SK-N-SH (cell line): ENCODE measurements at regions not wholly inside any gene's neighbourhood (a gene's known extent, or its start where the extent isn't known, plus 50 kb on each side); places are given as distances from the start of the nearest gene placed in this dataset.

ENCODE experiments used
- CTCF ChIA-PET: fragments of 300-600, 350-600 bp; formaldehyde crosslinking; extraction: SDS; loops from one replicate; lab custom pipeline; 2021; lab: Yijun Ruan, JAX
- POLR2A ChIA-PET: fragments of 350-600 bp; sonication (Branson Sonifier 250); formaldehyde crosslinking; extraction: SDS; loops from one replicate; lab custom pipeline; 2020; ENCODE audit warnings: antibody characterized with exemption, inconsistent platforms; lab: Yijun Ruan, JAX
- DNase-seq: peaks from one replicate; pipeline ENCODE4 v3.0.0; 2012
- H2AFZ ChIP-seq: fragments of 200-600 bp; sonication (generic); 2 replicates; pipeline ENCODE4 v1.8.1; 2016; ENCODE audit warnings: antibody characterized with exemption, mild to moderate bottlenecking, low read depth
- H3F3A ChIP-seq: fragments of 200-600 bp; sonication (generic); replicated peaks from 2 replicates; pipeline ENCODE3; 2016; ENCODE audit warnings: antibody characterized with exemption, mild to moderate bottlenecking; ENCODE audit not compliant: insufficient read depth
- H3K27ac ChIP-seq, 2 experiments: fragments of 200-500 bp in 1 of 2; fragments of 200-600 bp in 1 of 2; sonication (Bioruptor generic) in 1 of 2; sonication (generic), shearing (Covaris generic) in 1 of 2; 2 replicates each; pipeline versions ENCODE4 v1.5.1 to v1.6.1; 2014 to 2016; ENCODE audit warnings: low read depth in 2 of 2, inconsistent platforms in 1 of 2, low read length in 1 of 2, mild to moderate bottlenecking in 1 of 2, mixed read lengths in 1 of 2
- H3K27me3 ChIP-seq: fragments of 200-600 bp; sonication (generic), shearing (Covaris generic); 2 replicates; pipeline ENCODE4 v1.6.1; 2016; ENCODE audit warnings: mixed run types; ENCODE audit not compliant: insufficient read depth
- H3K36me3 ChIP-seq, 2 experiments: fragments of 200-500 bp in 1 of 2; fragments of 200-600 bp in 1 of 2; sonication (Bioruptor generic) in 1 of 2; sonication (generic) in 1 of 2; replicated peaks in 1 of 2; 2 replicates each; pipeline versions ENCODE3 to v1.5.1; 2014 to 2016; ENCODE audit warnings: low read length in 1 of 2, mild to moderate bottlenecking in 1 of 2; ENCODE audit not compliant: insufficient read depth in 2 of 2, control insufficient read depth in 1 of 2
- H3K4me1 ChIP-seq, 2 experiments: fragments of 200-500 bp in 1 of 2; fragments of 200-600 bp in 1 of 2; sonication (Bioruptor generic) in 1 of 2; sonication (generic), shearing (Covaris generic) in 1 of 2; 2 replicates each; pipeline versions ENCODE4 v1.5.1 to v1.6.1; 2014 to 2016; ENCODE audit warnings: low read depth in 1 of 2, low read length in 1 of 2, mixed run types in 1 of 2; ENCODE audit not compliant: insufficient read depth in 2 of 2, control insufficient read depth in 1 of 2
- H3K4me2 ChIP-seq: fragments of 200-600 bp; sonication (generic), shearing (Covaris generic); 2 replicates; pipeline ENCODE4 v1.6.1; 2017; ENCODE audit warnings: mixed run types
- H3K4me3 ChIP-seq, 2 experiments: fragments of 200-500 bp in 1 of 2; fragments of 200-600 bp in 1 of 2; sonication (Bioruptor generic) in 1 of 2; sonication (generic), shearing (Covaris generic) in 1 of 2; 2 replicates each; pipeline versions ENCODE4 v1.5.1 to v1.8.1; 2014 to 2016; ENCODE audit warnings: low read depth in 2 of 2, inconsistent platforms in 1 of 2, low read length in 1 of 2, mild to moderate bottlenecking in 1 of 2, mixed read lengths in 1 of 2, moderate library complexity in 1 of 2
- H3K79me2 ChIP-seq: fragments of 200-600 bp; sonication (generic); 2 replicates; pipeline ENCODE4 v1.8.1; 2017; ENCODE audit warnings: mild to moderate bottlenecking; ENCODE audit not compliant: insufficient read depth
- H3K9ac ChIP-seq: fragments of 200-600 bp; sonication (generic); 2 replicates; pipeline ENCODE4 v1.6.1; 2017; ENCODE audit warnings: mixed run types
- H3K9me2 ChIP-seq: fragments of 200-600 bp; sonication (generic); 2 replicates; pipeline ENCODE4 v1.6.1; 2017; ENCODE audit warnings: mixed run types
- H3K9me3 ChIP-seq: fragments of 200-600 bp; sonication (generic); 2 replicates; pipeline ENCODE4 v1.6.1; 2017; ENCODE audit warnings: mixed run types, mild to moderate bottlenecking, moderate library complexity
- H4K20me1 ChIP-seq: fragments of 200-600 bp; sonication (generic); 2 replicates; pipeline ENCODE4 v1.6.1; 2017; ENCODE audit warnings: mild to moderate bottlenecking, mixed run types; ENCODE audit not compliant: insufficient read depth
- CHD2 ChIP-seq: fragments of 150-350 bp; IDR thresholded peaks from 2 replicates; pipeline ENCODE4 v1.6.1; 2018; ENCODE audit warnings: low read length; ENCODE audit not compliant: partially characterized antibody
- FOXJ3 ChIP-seq: sonication (generic); formaldehyde crosslinking; IDR thresholded peaks from 2 replicates; pipeline ENCODE4 v1.5.1; 2020; ENCODE audit warnings: mild to moderate bottlenecking, missing genetic modification reagents
- JUND ChIP-seq: IDR thresholded peaks from 2 replicates; pipeline ENCODE4 v1.4.0; 2012
- MXI1 ChIP-seq: IDR thresholded peaks from 2 replicates; pipeline ENCODE4 v1.6.1; 2012; ENCODE audit warnings: mild to moderate bottlenecking, low read depth, low read length, improper control_type of control experiment
- POLR2AphosphoS5 ChIP-seq: IDR thresholded peaks from 2 replicates; pipeline ENCODE4 v1.6.1; 2012; ENCODE audit warnings: low read depth, low read length
- RAD21 ChIP-seq: IDR thresholded peaks from 2 replicates; pipeline ENCODE4 v1.6.1; 2012; ENCODE audit warnings: mild to moderate bottlenecking, low read length
- RXRA ChIP-seq: IDR thresholded peaks from 2 replicates; pipeline ENCODE4 v1.4.0; 2012; ENCODE audit warnings: low read depth, mild to moderate bottlenecking, borderline replicate concordance
- TEAD4 ChIP-seq: IDR thresholded peaks from 2 replicates; pipeline ENCODE4 v1.4.0; 2012; ENCODE audit warnings: mild to moderate bottlenecking, borderline replicate concordance; ENCODE audit not compliant: insufficient read depth
- WGBS: methylation state at CpG from one replicate; pipeline ENCODE4 v1.1.6; 2017; ENCODE audit warnings: low lambda C conversion rate; 5-methylcytosine and 5-hydroxymethylcytosine counted together
- TF ChIP-seq, protein P1 (sequence below): IDR thresholded peaks from 2 replicates; pipeline ENCODE4 v1.4.0; 2012; ENCODE audit warnings: low read depth, borderline replicate concordance
- TF ChIP-seq, protein P2 (sequence below): fragments of 150-350 bp; IDR thresholded peaks from 2 replicates; pipeline ENCODE4 v1.6.1; 2016; ENCODE audit warnings: mild to moderate bottlenecking, low read depth, low read length
- TF ChIP-seq, protein P3 (sequence below): IDR thresholded peaks from 2 replicates; pipeline ENCODE4 v1.6.1; 2012; ENCODE audit warnings: mild to moderate bottlenecking, low read depth, low read length, moderate library complexity
- TF ChIP-seq, protein P4 (sequence below): fragments of 150-350 bp; IDR thresholded peaks from 2 replicates; pipeline ENCODE4 v1.6.1; 2017; ENCODE audit warnings: antibody characterized with exemption, low read length, low read depth, borderline replicate concordance

DNA sequence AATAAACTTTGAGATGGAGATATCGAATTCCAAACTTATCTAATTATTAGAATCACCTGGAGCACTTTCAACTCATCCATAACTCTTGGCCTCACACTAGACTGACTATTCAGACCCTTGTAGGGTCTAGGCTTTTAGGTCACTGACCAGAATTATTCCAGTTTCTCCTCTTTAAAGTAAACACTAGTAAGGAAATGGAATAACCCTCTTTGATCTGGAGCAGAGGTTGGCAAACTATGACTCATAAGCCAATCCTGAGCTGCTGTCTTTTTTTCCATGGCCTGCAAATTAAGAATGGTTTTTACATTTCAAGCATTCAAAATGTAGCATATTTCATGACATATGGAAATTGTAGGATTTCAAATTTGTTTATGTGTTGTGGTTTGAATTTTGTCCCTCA, 1601.9 kb downstream of the REEP3 start:
- ChIA-PET CTCF (no interaction called here), POLR2A (no interaction called here)
- no peak for DNase-seq
- H4K20me1 ChIP-seq: no peaks in the 10 kb centered on the region
- H3K4me1 ChIP-seq: no peaks in the 10 kb centered on the region
- no peak overlapping the region for H3K4me3 ChIP-seq
- no peaks in the 10 kb centered on the region for H3K27me3 ChIP-seq
- H3K79me2 ChIP-seq: no peaks in the 10 kb centered on the region
- no peaks in the 10 kb centered on the region for H3F3A ChIP-seq
- no peaks in the 10 kb centered on the region for H3K36me3 ChIP-seq
- H3K9me2 ChIP-seq: peaks cover 4% of the 10 kb centered on the region; the same call in 1 of the 2 replicates
- no peak overlapping the region for H3K9ac ChIP-seq
- no peak overlapping the region for H2AFZ ChIP-seq
- WGBS: 19% methylated on average over 1 of the region's 1 CpG
- H3K4me2 ChIP-seq: no peak overlapping the region
- H3K27ac ChIP-seq: no peak overlapping the region
- TF ChIP-seq, protein P1, sequence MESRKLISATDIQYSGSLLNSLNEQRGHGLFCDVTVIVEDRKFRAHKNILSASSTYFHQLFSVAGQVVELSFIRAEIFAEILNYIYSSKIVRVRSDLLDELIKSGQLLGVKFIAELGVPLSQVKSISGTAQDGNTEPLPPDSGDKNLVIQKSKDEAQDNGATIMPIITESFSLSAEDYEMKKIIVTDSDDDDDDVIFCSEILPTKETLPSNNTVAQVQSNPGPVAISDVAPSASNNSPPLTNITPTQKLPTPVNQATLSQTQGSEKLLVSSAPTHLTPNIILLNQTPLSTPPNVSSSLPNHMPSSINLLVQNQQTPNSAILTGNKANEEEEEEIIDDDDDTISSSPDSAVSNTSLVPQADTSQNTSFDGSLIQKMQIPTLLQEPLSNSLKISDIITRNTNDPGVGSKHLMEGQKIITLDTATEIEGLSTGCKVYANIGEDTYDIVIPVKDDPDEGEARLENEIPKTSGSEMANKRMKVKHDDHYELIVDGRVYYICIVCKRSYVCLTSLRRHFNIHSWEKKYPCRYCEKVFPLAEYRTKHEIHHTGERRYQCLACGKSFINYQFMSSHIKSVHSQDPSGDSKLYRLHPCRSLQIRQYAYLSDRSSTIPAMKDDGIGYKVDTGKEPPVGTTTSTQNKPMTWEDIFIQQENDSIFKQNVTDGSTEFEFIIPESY: no peak
- TF ChIP-seq JUND (no peak), RAD21 (no peak), RXRA (no peak), MXI1 (no peak), FOXJ3 (no peak), TEAD4 (no peak), POLR2AphosphoS5 (no peak)
- TF ChIP-seq, protein P2, sequence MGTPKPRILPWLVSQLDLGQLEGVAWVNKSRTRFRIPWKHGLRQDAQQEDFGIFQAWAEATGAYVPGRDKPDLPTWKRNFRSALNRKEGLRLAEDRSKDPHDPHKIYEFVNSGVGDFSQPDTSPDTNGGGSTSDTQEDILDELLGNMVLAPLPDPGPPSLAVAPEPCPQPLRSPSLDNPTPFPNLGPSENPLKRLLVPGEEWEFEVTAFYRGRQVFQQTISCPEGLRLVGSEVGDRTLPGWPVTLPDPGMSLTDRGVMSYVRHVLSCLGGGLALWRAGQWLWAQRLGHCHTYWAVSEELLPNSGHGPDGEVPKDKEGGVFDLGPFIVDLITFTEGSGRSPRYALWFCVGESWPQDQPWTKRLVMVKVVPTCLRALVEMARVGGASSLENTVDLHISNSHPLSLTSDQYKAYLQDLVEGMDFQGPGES: no peak
- TF ChIP-seq, protein P3, sequence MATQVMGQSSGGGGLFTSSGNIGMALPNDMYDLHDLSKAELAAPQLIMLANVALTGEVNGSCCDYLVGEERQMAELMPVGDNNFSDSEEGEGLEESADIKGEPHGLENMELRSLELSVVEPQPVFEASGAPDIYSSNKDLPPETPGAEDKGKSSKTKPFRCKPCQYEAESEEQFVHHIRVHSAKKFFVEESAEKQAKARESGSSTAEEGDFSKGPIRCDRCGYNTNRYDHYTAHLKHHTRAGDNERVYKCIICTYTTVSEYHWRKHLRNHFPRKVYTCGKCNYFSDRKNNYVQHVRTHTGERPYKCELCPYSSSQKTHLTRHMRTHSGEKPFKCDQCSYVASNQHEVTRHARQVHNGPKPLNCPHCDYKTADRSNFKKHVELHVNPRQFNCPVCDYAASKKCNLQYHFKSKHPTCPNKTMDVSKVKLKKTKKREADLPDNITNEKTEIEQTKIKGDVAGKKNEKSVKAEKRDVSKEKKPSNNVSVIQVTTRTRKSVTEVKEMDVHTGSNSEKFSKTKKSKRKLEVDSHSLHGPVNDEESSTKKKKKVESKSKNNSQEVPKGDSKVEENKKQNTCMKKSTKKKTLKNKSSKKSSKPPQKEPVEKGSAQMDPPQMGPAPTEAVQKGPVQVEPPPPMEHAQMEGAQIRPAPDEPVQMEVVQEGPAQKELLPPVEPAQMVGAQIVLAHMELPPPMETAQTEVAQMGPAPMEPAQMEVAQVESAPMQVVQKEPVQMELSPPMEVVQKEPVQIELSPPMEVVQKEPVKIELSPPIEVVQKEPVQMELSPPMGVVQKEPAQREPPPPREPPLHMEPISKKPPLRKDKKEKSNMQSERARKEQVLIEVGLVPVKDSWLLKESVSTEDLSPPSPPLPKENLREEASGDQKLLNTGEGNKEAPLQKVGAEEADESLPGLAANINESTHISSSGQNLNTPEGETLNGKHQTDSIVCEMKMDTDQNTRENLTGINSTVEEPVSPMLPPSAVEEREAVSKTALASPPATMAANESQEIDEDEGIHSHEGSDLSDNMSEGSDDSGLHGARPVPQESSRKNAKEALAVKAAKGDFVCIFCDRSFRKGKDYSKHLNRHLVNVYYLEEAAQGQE: no peak
- TF ChIP-seq, all 33 proteins: peak for 0
- no peaks in the 10 kb centered on the region for H3K9me3 ChIP-seq

DNA sequence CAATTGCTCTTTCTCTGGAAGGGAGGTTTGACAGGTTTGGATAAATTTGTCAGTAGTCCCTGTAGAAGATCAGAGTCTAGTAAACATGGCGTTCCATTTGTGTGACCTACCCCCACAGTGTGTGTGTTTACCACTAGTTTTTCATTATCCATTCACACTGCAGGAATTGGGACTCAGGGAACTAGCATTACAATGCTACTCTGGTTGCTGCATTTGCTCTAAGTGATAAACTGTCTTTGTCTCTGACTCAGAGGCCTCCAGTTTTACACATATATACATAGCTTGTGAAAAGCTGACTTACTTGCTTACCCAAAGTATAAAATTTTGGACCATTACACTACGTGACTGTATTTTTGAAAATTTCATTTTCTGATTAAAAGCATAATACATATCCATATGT, 1604.0 kb downstream of the REEP3 start:
- Histone ChIP-seq H3K9ac (no peak overlapping the region), H3K4me3 (no peak overlapping the region), H4K20me1 (no peaks in the 10 kb centered on the region), H3K4me1 (no peaks in the 10 kb centered on the region; a peak in 1 of 4 replicates), H3K27me3 (no peaks in the 10 kb centered on the region), H3F3A (no peaks in the 10 kb centered on the region), H3K9me3 (no peaks in the 10 kb centered on the region), H3K9me2 (peaks cover 4% of the 10 kb centered on the region; the same call in 1 of the 2 replicates), H2AFZ (no peak overlapping the region), H3K36me3 (no peaks in the 10 kb centered on the region), H3K79me2 (no peaks in the 10 kb centered on the region), H3K27ac (no peak overlapping the region), H3K4me2 (no peak overlapping the region)
- DNase-seq: no peak
- POLR2A ChIA-PET: interaction anchor here (0.6 kb wide), 1 partner anchor 677 kb away, joined by 3 read pairs; no protein-coding TSS in a partner anchor
- no peak for TF ChIP-seq CHD2
- TF ChIP-seq, protein P4, sequence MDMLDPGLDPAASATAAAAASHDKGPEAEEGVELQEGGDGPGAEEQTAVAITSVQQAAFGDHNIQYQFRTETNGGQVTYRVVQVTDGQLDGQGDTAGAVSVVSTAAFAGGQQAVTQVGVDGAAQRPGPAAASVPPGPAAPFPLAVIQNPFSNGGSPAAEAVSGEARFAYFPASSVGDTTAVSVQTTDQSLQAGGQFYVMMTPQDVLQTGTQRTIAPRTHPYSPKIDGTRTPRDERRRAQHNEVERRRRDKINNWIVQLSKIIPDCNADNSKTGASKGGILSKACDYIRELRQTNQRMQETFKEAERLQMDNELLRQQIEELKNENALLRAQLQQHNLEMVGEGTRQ: no peak
- WGBS: 47% methylated on average over 2 of the region's 2 CpGs
- CTCF ChIA-PET: no interaction called here
